Effector memory CD4-positive, alpha-beta T cell (primary cell): ENCODE measurements at regions not wholly inside any gene's neighbourhood (a gene's known extent, or its start where the extent isn't known, plus 50 kb on each side); places are given as distances from the start of the nearest gene placed in this dataset.

Experiments
- DNase-seq, 3 donors: peaks; one replicate each; pipeline ENCODE4 v3.0.0-alpha.2; 2020
- H3K27ac ChIP-seq: 2 replicates; pipeline ENCODE4 v1.7.0; 2013; ENCODE audit warnings: mild to moderate bottlenecking, low read length, moderate library complexity; ENCODE audit not compliant: insufficient read depth, poor library complexity, severe bottlenecking
- H3K27me3 ChIP-seq: replicated peaks from 2 replicates; pipeline ENCODE4 v1.7.0; 2013; ENCODE audit warnings: mild to moderate bottlenecking, low read length; ENCODE audit not compliant: insufficient read depth, control insufficient read depth, poor library complexity, severe bottlenecking
- H3K36me3 ChIP-seq: 2 replicates; pipeline ENCODE4 v1.7.0; 2013; ENCODE audit warnings: mild to moderate bottlenecking, low read length, moderate library complexity; ENCODE audit not compliant: control insufficient read depth, insufficient read depth
- H3K4me1 ChIP-seq: 2 replicates; pipeline ENCODE4 v1.7.0; 2013; ENCODE audit warnings: low read length, mild to moderate bottlenecking; ENCODE audit not compliant: control insufficient read depth, insufficient read depth, poor library complexity, severe bottlenecking
- H3K4me3 ChIP-seq: 2 replicates; pipeline ENCODE4 v1.7.0; 2013; ENCODE audit warnings: low read length, low read depth, mild to moderate bottlenecking; ENCODE audit not compliant: insufficient read depth, poor library complexity, severe bottlenecking
- H3K9me3 ChIP-seq: 2 replicates; pipeline ENCODE4 v1.7.0; 2013; ENCODE audit warnings: mild to moderate bottlenecking, low read length, moderate library complexity; ENCODE audit not compliant: control insufficient read depth

- H3K36me3 ChIP-seq: no peaks in the 10 kb centered on the region
- H3K9me3 ChIP-seq: no peaks in the 10 kb centered on the region
- no peaks in the 10 kb centered on the region for H3K4me1 ChIP-seq
- no peak overlapping the region for H3K4me3 ChIP-seq
- H3K27ac ChIP-seq: no peak overlapping the region
- no peaks in the 10 kb centered on the region for H3K27me3 ChIP-seq
- no peak for DNase-seq
These were observed 185.5 kb upstream of the NRSN1 start for GRCh38 chr6:23940466-23940865.

GRCh38 chr6:23951691-23952090, 174.3 kb upstream of the NRSN1 start:
- no peak overlapping the region for H3K27ac ChIP-seq
- no peak for DNase-seq
- no peak overlapping the region for H3K4me3 ChIP-seq
- no peaks in the 10 kb centered on the region for H3K27me3 ChIP-seq
- H3K36me3 ChIP-seq: no peaks in the 10 kb centered on the region
- no peaks in the 10 kb centered on the region for H3K9me3 ChIP-seq
- H3K4me1 ChIP-seq: no peaks in the 10 kb centered on the region

- no peak for DNase-seq
- Histone ChIP-seq H3K4me1 (no peaks in the 10 kb centered on the region), H3K4me3 (no peak overlapping the region), H3K27me3 (no peaks in the 10 kb centered on the region), H3K36me3 (no peaks in the 10 kb centered on the region), H3K9me3 (no peaks in the 10 kb centered on the region), H3K27ac (no peak overlapping the region)
These were observed 173.8 kb upstream of the NRSN1 start for GRCh38 chr6:23952245-23952644.

GRCh38 chr6:23953976-23954375, 172.0 kb upstream of the NRSN1 start:
- Histone ChIP-seq H3K4me1 (no peaks in the 10 kb centered on the region), H3K27me3 (no peaks in the 10 kb centered on the region), H3K4me3 (no peak overlapping the region), H3K27ac (no peak overlapping the region), H3K36me3 (no peaks in the 10 kb centered on the region), H3K9me3 (no peaks in the 10 kb centered on the region)
- no peak for DNase-seq

GRCh38 chr6:23957017-23957416, 169.0 kb upstream of the NRSN1 start:
- H3K27ac ChIP-seq: no peak overlapping the region
- H3K4me3 ChIP-seq: no peak overlapping the region
- DNase-seq: no peak
- no peaks in the 10 kb centered on the region for H3K36me3 ChIP-seq
- no peaks in the 10 kb centered on the region for H3K27me3 ChIP-seq
- H3K4me1 ChIP-seq: no peaks in the 10 kb centered on the region
- no peaks in the 10 kb centered on the region for H3K9me3 ChIP-seq

- no peak for DNase-seq
- no peak overlapping the region for H3K27ac ChIP-seq
- H3K36me3 ChIP-seq: no peaks in the 10 kb centered on the region
- no peaks in the 10 kb centered on the region for H3K9me3 ChIP-seq
- H3K4me1 ChIP-seq: no peaks in the 10 kb centered on the region
- H3K4me3 ChIP-seq: no peak overlapping the region
- no peaks in the 10 kb centered on the region for H3K27me3 ChIP-seq
These were observed 161.2 kb upstream of the NRSN1 start for GRCh38 chr6:23964865-23965264.

GRCh38 chr6:23969344-23969743, 156.7 kb upstream of the NRSN1 start:
- Histone ChIP-seq H3K36me3 (no peaks in the 10 kb centered on the region), H3K27me3 (no peaks in the 10 kb centered on the region), H3K27ac (no peak overlapping the region), H3K9me3 (no peaks in the 10 kb centered on the region), H3K4me3 (no peak overlapping the region), H3K4me1 (no peaks in the 10 kb centered on the region)
- DNase-seq: no peak

- no peak for DNase-seq
- Histone ChIP-seq H3K27me3 (no peaks in the 10 kb centered on the region), H3K4me3 (no peak overlapping the region), H3K4me1 (no peaks in the 10 kb centered on the region), H3K27ac (no peak overlapping the region), H3K9me3 (no peaks in the 10 kb centered on the region), H3K36me3 (no peaks in the 10 kb centered on the region)
These were observed 148.3 kb upstream of the NRSN1 start for GRCh38 chr6:23977706-23978105.

- DNase-seq: no peak
- Histone ChIP-seq H3K4me1 (no peaks in the 10 kb centered on the region), H3K36me3 (no peaks in the 10 kb centered on the region), H3K4me3 (no peak overlapping the region), H3K27ac (no peak overlapping the region), H3K27me3 (no peaks in the 10 kb centered on the region), H3K9me3 (no peaks in the 10 kb centered on the region)
These were observed 145.1 kb upstream of the NRSN1 start for GRCh38 chr6:23980965-23981364.

GRCh38 chr6:23981923-23982322, 144.1 kb upstream of the NRSN1 start:
- no peaks in the 10 kb centered on the region for H3K36me3 ChIP-seq
- H3K4me1 ChIP-seq: no peaks in the 10 kb centered on the region
- H3K4me3 ChIP-seq: no peak overlapping the region
- no peak for DNase-seq
- H3K9me3 ChIP-seq: no peaks in the 10 kb centered on the region
- no peaks in the 10 kb centered on the region for H3K27me3 ChIP-seq
- H3K27ac ChIP-seq: no peak overlapping the region

GRCh38 chr6:23983735-23984134, 142.3 kb upstream of the NRSN1 start:
- DNase-seq: no peak
- H3K4me1 ChIP-seq: no peaks in the 10 kb centered on the region
- H3K36me3 ChIP-seq: no peaks in the 10 kb centered on the region
- H3K27ac ChIP-seq: no peak overlapping the region
- no peak overlapping the region for H3K4me3 ChIP-seq
- no peaks in the 10 kb centered on the region for H3K9me3 ChIP-seq
- H3K27me3 ChIP-seq: no peaks in the 10 kb centered on the region
